Activated naive CD8-positive, alpha-beta T cell (primary cell): ENCODE measurements at regions not wholly inside any gene's neighbourhood (a gene's known extent, or its start where the extent isn't known, plus 50 kb on each side); places are given as distances from the start of the nearest gene placed in this dataset.
"Not testable (repeated sequence)": the region's sequence is repeated elsewhere in the genome, so short reads cannot be mapped to it uniquely, and the experiment has no call there.

Source experiments
- H3K27ac Mint-ChIP-seq: one replicate; pipeline ENCODE4 v1.8.0; 2021; ENCODE audit warnings: mixed read lengths
- H3K27me3 Mint-ChIP-seq: one replicate; pipeline ENCODE4 v1.8.0; 2021; ENCODE audit warnings: mixed read lengths
- H3K36me3 Mint-ChIP-seq: one replicate; pipeline ENCODE4 v1.8.0; 2021; ENCODE audit warnings: mixed read lengths
- H3K4me1 Mint-ChIP-seq: one replicate; pipeline ENCODE4 v1.8.0; 2021; ENCODE audit warnings: low read depth, mixed read lengths
- H3K4me3 Mint-ChIP-seq: one replicate; pipeline ENCODE4 v1.8.0; 2021; ENCODE audit warnings: mild to moderate bottlenecking, mixed read lengths
- H3K9me3 Mint-ChIP-seq: one replicate; pipeline ENCODE4 v1.8.0; 2021; ENCODE audit warnings: low read depth, mixed read lengths

DNA sequence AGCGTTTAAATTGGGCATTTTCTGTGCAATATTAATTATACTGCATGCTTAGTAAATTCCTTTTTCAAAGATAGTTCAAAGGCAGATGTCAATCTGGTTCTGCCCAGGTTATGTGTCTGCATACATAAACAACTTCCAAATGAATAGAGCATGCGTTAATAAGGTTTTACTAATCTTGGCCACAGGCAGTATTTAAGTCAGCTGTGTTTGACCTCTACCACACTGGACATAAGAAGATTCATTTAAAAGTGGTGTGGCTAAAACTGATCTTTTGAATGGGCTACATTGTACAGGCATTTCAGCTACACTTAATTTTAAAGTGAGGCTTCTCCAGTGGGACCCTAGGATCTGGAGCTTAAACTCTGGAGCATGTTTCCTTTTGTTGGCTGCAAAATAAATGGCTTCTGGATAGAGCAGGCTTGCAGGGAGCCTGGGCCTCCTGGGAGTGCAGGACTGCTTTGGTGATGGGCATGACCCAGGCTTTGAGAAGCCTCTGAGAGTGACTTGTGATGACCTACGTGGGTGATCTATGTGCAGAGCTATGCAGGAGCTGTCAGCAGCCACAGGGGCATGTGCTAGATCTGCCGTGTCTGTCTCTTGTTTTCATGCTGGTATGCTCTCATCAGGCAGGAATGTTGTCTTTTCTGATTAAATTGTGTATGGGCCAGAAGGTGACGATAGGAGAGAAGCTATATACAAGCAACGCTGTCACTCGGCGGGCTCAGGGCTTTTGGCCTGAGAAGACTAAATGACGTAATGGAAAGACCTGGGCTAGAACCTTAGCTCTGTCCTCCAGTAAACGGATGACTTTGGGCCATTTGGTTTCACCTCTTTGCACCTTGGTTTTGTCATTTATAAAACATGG lies 331.2 kb downstream of the QKI start:
- peaks cover 16% of the 10 kb centered on the region for H3K27me3 Mint-ChIP-seq
- H3K27ac Mint-ChIP-seq = no peak overlapping the region
- no peaks in the 10 kb centered on the region for H3K9me3 Mint-ChIP-seq
- H3K36me3 Mint-ChIP-seq = no peaks in the 10 kb centered on the region
- H3K4me1 Mint-ChIP-seq = peaks cover 2% of the 10 kb centered on the region
- no peak overlapping the region for H3K4me3 Mint-ChIP-seq

DNA sequence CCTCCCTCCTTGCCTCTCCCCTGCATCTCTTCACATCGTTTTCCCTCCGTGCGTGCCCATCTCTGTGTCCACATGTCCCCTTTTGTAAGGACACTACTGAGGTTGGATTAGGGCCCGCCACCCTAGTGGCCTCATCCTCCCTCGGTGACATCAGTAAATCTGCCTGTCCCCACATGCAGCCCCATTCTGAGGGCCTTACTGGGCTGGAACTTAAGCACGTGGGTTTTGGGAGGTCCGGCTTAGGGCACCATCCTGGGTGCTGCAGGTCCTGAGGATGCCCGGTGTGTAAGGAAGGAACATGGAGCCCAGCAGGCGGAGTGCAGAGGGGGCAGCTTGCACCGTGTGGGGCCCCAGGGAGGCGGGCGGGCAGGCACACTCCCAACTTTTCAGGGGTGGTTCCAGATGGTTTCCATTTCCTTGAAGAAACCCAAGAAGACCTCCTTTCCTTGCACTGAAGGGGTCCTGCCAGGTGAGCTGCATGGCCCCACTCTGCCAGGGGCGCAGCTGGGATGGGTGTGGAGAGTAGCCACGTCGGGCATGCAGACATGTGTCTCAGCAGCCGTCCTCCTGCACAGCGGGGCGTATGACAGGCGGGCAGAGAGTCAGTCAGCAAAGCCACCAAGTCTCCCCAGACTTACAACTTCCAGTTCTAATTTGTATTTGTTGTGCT lies 329.9 kb downstream of the QKI start:
- Mint-ChIP-seq H3K27me3 (peaks cover 10% of the 10 kb centered on the region), H3K9me3 (no peaks in the 10 kb centered on the region), H3K36me3 (no peaks in the 10 kb centered on the region), H3K4me1 (no peaks in the 10 kb centered on the region), H3K4me3 (no peak overlapping the region), H3K27ac (no peak overlapping the region)

DNA sequence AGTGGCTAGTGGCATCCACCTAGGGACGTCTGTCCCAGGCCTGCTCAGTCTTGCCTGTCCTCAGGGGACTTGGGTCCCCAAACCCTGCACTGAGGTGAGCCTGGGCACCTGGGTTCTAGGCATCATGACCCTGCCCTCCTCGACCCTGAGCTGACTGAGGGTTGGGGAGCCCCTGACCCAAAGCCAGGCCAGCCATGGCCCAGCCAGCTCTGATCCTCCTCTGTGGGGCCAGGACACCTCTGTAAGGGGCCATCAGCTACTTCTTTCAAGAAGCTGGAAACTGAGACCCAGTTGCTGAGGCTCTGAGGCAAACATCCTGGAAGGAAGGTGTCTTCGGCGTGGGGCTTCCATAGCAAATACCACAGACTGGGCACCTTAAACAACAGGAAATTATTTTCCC lies 329.3 kb downstream of the QKI start:
- Mint-ChIP-seq H3K27ac (no peak overlapping the region), H3K36me3 (no peaks in the 10 kb centered on the region), H3K9me3 (no peaks in the 10 kb centered on the region), H3K4me3 (no peak overlapping the region), H3K27me3 (peaks cover 10% of the 10 kb centered on the region), H3K4me1 (no peaks in the 10 kb centered on the region)

DNA sequence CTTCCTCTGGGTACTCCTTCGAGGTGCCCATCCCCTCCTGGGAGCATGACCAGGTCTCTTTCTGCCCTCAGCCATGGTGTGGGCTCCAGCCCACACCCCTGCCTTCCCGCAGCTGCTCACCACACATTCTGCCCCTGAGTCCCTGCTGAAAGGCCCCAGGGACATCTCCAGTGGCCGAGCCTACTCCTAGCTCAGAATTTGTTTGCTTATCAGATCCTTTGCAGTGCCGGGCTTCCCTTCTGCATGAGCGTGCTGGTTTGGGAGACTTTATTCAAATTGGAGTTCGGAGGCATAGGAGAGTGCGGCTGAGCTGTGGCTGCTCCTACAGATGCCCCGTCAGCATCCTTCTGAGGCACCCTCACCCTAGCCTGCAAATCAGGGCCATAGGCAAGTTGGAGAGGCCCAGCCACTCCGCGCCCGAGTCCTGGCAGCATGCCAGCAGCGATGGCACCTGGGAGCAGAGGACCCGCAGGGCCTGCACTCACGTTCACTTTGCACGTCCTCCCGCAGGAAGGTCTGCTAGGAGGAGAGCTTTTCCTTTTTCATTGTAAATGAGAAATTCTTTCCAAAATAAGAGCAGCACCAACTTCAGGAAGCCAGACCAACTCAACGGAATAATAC lies 327.3 kb downstream of the QKI start:
- Mint-ChIP-seq H3K36me3 (no peaks in the 10 kb centered on the region), H3K27ac (no peak overlapping the region), H3K27me3 (peaks cover 4% of the 10 kb centered on the region), H3K4me1 (no peaks in the 10 kb centered on the region), H3K9me3 (no peaks in the 10 kb centered on the region), H3K4me3 (no peak overlapping the region)

DNA sequence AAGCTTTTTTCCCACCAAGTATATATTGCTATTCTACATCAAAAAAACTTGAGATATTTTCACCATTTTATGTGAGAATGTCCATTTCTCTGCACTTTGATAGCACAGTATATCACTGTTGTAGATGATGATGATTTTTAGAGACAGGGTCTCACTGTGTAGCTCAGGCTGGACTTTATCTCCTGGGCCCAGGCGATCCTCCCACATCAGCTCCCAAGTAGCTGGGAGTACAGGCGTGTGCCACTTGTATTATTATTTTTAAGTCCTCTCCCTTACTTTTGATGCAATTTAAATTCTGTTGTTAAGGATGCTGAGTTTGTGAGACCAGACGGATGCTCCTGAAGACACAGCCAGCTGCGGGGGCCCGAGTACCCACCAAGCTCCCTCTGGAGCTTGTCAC lies 326.8 kb downstream of the QKI start:
- no peaks in the 10 kb centered on the region for H3K9me3 Mint-ChIP-seq
- H3K27me3 Mint-ChIP-seq = peaks cover 4% of the 10 kb centered on the region
- no peaks in the 10 kb centered on the region for H3K4me1 Mint-ChIP-seq
- H3K27ac Mint-ChIP-seq = no peak overlapping the region
- H3K4me3 Mint-ChIP-seq = no peak overlapping the region
- no peaks in the 10 kb centered on the region for H3K36me3 Mint-ChIP-seq

DNA sequence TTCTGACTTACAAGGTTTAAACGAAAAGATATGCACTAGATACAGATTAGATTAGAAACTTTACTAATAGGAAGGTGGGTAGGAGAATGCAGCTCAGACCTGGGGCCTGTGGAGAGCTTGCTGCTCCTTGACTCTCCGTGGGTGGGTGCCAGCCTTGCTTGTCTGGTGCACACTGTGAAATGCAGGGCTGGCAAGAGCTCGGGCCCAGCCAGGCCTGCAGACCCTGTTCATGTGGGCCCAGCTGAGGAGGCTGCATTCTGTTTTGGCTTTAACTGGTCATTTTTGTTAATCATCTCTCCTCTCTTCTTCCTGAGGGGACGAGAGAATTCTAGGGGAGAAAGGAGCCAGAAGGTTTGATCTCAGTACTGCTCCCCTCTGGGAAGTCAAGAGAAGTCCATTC lies 325.4 kb downstream of the QKI start:
- Mint-ChIP-seq H3K36me3 (no peaks in the 10 kb centered on the region), H3K4me1 (no peaks in the 10 kb centered on the region), H3K9me3 (no peaks in the 10 kb centered on the region), H3K4me3 (no peak overlapping the region), H3K27ac (no peak overlapping the region), H3K27me3 (no peaks in the 10 kb centered on the region)

DNA sequence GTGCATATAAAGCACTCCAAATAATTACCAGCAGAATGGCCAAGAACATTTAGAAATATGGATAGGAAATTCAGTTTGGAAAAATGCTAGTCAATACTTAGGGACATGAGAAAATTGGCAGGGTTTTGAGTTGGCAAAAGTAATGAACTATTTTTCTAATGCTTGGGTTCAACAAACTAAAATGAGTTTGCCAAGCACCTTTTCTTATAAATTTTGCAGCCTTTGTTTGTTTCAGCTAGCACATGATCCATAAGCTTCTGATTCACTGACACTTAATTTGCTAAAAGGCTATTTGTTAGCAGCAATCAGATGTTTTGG lies 324.8 kb downstream of the QKI start:
- no peaks in the 10 kb centered on the region for H3K9me3 Mint-ChIP-seq
- no peaks in the 10 kb centered on the region for H3K27me3 Mint-ChIP-seq
- no peaks in the 10 kb centered on the region for H3K36me3 Mint-ChIP-seq
- H3K4me1 Mint-ChIP-seq = no peaks in the 10 kb centered on the region
- H3K4me3 Mint-ChIP-seq = no peak overlapping the region
- no peak overlapping the region for H3K27ac Mint-ChIP-seq

DNA sequence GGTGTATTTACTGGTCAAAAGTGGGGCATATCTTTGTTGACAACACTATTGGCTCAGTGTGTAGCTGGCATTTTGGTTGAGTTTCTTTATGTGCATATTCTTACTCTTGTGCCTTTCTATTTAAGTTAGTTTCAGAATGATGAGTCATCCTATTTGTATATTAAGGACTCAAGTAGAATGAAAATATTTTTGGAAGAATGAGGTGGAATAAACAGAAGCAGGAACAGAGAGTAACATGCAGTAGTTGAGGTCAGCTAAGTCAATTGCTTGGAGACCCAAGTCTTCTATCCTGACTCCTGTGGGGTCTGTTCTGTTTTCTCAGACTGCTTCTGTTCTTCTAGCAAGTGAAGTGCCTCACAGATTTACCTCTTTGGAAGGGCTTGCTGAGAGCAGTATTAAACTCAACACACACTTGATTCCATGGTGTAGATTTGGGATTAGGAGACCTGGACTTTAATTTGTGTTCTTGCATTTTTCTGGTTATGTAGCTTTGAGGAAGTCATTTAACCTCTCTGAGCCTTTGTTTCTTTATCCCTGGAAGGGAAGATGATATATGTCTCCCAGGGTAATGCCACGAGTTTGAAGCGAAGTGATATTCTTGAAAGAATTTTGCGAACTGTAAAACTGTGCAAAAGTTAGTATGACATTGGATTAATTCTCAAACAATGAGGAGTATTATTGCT lies 324.3 kb downstream of the QKI start:
- H3K4me3 Mint-ChIP-seq = no peak overlapping the region

DNA sequence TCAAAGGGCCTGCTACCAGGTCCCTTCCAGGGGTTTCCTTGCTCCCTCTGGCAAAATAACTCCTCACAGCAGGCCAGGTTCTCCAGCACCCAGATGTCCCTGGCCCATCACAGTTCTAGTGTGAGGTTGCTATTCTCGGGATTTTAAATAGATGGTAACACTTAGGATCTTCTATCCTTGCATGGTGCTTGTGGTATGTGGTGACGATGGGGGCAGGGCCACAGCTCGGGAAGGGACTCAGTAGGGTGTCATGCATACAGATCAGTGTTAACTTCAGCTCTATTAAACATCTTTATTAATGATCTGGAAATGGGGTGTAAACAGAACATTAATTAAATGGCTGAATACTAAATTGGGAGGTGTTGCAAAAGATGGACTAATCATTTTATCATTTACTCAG lies 323.8 kb downstream of the QKI start:
- H3K4me1 Mint-ChIP-seq = no peaks in the 10 kb centered on the region
- no peak overlapping the region for H3K4me3 Mint-ChIP-seq
- no peaks in the 10 kb centered on the region for H3K36me3 Mint-ChIP-seq
- no peaks in the 10 kb centered on the region for H3K27me3 Mint-ChIP-seq
- H3K27ac Mint-ChIP-seq = no peak overlapping the region
- no peaks in the 10 kb centered on the region for H3K9me3 Mint-ChIP-seq

More for the DNA sequence above, 324.3 kb downstream of the QKI start:
- Mint-ChIP-seq H3K9me3 (no peaks in the 10 kb centered on the region), H3K27me3 (no peaks in the 10 kb centered on the region), H3K36me3 (no peaks in the 10 kb centered on the region), H3K27ac (no peak overlapping the region), H3K4me1 (no peaks in the 10 kb centered on the region)

DNA sequence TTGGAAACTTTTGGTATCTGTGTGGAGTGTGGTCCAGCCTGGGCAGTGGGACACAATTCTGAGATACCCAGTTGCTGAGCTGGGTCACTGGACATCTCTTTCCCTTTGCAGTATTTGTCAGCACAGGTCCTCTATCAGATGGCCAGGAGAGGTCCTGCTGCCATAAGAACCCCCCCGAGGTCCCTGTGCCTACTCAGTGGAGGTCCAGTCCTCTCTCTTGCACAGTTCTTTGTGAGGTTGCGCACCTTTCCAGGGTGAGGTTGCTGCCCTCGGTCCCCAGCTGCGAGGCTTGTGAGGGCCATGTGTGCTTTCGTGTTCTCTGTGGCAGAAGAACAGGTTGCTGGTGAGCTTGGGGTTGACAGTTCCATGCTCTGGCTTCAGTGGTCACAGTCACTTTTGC lies 320.6 kb downstream of the QKI start:
- H3K27ac Mint-ChIP-seq = no peak overlapping the region
- H3K36me3 Mint-ChIP-seq = no peaks in the 10 kb centered on the region
- H3K4me3 Mint-ChIP-seq = no peak overlapping the region
- H3K9me3 Mint-ChIP-seq = no peaks in the 10 kb centered on the region
- H3K27me3 Mint-ChIP-seq = no peaks in the 10 kb centered on the region
- no peaks in the 10 kb centered on the region for H3K4me1 Mint-ChIP-seq

DNA sequence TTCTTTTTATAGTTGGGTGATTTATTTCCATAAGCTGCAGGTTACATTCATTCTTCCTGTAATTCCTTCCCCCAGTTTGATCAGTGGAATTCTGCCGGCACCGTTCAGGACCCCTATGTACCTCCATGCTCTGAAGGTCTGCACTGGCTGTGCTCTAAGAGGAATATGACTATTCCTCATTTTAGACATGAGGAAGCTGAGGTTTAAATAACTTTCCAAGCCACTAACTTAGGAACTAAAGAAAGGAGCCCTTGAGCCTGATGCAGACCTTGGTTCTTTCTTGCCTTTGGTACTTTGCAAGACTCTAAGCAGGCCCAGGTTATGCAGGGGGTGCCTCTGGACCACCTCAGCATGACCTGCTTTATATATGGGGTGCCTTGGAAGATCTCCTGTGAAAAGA lies 318.5 kb downstream of the QKI start:
- Mint-ChIP-seq H3K9me3 (no peaks in the 10 kb centered on the region), H3K4me1 (no peaks in the 10 kb centered on the region), H3K4me3 (no peak overlapping the region), H3K27ac (no peak overlapping the region), H3K27me3 (no peaks in the 10 kb centered on the region), H3K36me3 (no peaks in the 10 kb centered on the region)

DNA sequence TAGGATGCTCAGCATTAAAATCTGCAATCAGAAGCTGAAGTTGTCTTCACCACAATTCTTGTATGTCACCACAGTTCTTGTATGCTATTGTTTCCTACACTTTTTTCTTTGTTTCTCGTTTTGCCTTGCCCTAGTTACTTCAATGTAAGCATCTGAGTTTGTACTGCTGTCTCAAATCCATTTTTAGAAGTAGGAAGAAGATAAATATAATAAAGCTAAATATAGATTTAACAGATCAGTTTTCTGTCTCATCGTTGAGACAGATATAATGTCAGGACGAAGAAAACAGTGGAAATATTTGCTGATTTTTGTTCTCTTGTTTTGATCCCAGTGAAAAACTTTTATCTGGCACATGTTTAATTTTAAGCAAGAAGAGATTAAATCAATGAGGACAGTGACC lies 318.0 kb downstream of the QKI start:
- no peaks in the 10 kb centered on the region for H3K36me3 Mint-ChIP-seq
- H3K9me3 Mint-ChIP-seq = no peaks in the 10 kb centered on the region

DNA sequence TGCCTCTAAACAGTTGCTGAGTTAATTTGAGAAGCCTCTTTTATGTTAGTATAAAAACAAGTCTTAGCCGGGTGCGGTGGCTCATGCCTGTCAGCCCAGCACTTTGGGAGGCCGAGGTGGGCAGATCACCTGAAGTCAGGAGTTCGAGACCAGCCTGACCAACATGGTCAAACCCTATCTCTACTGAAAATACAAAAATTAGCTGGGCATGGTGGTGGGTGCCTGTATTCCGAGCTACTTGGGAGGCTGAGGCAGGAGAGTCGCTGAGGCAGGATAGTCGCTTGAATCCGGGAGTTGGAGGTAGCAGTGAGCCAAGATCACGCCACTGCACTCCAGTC lies 317.5 kb downstream of the QKI start:
- not testable (repeated sequence) for H3K4me1 Mint-ChIP-seq, H3K27ac Mint-ChIP-seq, H3K36me3 Mint-ChIP-seq, H3K27me3 Mint-ChIP-seq, H3K4me3 Mint-ChIP-seq, H3K9me3 Mint-ChIP-seq

More for the DNA sequence above, 318.0 kb downstream of the QKI start:
- H3K4me3 Mint-ChIP-seq = no peak overlapping the region
- no peaks in the 10 kb centered on the region for H3K27me3 Mint-ChIP-seq
- no peak overlapping the region for H3K27ac Mint-ChIP-seq
- H3K4me1 Mint-ChIP-seq = no peaks in the 10 kb centered on the region

DNA sequence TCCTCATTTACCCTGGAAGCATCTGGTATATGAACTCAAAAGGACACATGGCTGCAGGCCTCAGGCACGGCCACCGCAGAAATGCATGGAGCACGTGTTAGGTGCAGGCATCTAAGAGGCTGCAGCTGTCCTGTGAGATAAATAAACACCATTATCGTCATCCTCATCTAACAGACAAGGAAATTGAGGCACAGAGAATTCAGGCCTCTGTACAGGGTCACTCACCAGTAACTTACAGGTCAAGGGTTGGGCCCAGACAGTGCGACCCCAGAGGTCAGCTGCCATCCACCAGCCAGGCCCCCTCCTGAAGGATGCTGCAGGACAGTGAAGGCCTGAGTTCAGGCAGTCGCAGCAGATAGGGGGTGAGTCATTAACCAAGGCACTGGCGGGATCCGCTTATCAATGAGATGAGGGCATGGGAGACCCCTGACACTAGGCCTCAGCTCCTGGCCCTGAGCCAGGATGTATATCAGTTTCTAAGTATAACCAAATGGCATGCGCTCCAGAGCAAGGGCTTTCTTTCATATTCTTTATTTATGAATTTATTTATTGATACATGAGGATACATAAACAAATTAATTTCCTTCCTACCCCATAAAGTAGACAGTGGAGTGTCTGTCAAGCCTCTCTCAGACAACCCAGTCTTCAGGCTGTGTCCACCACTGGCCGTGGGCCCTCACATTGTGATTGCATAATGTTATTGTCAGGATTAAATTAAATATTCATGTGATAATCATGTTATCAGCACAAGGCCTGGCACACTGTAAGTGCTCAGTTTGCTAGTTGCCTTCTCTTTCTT lies 316.9 kb downstream of the QKI start:
- Mint-ChIP-seq H3K4me1 (no peaks in the 10 kb centered on the region), H3K27ac (no peak overlapping the region), H3K27me3 (no peaks in the 10 kb centered on the region), H3K9me3 (no peaks in the 10 kb centered on the region), H3K36me3 (no peaks in the 10 kb centered on the region), H3K4me3 (no peak overlapping the region)
